Inflammatory macrophage (primary cell): ENCODE measurements at regions not wholly inside any gene's neighbourhood (a gene's known extent, or its start where the extent isn't known, plus 50 kb on each side); places are given as distances from the start of the nearest gene placed in this dataset.

Experiments
- DNase-seq, 2 donors: peaks; one replicate each; pipeline ENCODE4 v3.0.0-alpha.2; 2020 to 2022

DNA sequence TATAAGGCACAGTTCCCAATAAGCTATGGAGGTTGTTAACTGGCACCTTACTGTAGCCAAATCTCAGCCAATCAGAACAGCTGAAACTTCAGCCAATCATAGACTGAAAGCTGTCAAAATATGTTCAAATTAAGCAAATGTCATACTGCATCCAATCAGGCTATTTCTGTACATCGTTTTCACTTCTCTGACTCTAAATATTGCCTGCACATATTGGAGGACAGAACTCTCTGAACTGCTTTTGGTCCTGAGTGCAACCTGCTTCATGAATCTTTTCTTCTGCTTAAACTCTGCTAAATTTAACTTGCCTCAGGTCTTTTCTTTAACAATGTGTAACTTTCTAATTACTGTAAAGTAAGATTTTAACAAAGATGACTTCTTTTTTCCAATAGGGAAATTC lies 1198.9 kb upstream of the PCDH7 start:
- no peak for DNase-seq

DNA sequence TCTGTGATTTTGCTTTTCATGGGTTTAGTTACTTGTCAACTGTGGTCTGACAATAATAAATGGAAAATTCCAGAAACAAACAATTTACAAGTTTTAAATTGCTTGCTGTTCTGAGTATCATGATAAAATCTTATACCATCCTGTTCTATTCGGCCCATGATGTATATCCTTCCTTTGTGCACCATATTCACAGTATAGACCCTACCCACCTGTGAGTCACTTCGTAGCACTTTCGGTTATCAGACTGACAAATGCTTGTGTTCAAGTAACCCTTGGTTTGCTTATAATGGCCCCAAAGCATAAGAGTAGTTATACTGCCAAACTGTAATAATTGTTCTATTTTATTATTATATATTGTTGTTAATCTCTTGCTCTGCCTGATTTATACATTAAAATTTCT lies 1183.4 kb upstream of the PCDH7 start:
- DNase-seq: no peak

DNA sequence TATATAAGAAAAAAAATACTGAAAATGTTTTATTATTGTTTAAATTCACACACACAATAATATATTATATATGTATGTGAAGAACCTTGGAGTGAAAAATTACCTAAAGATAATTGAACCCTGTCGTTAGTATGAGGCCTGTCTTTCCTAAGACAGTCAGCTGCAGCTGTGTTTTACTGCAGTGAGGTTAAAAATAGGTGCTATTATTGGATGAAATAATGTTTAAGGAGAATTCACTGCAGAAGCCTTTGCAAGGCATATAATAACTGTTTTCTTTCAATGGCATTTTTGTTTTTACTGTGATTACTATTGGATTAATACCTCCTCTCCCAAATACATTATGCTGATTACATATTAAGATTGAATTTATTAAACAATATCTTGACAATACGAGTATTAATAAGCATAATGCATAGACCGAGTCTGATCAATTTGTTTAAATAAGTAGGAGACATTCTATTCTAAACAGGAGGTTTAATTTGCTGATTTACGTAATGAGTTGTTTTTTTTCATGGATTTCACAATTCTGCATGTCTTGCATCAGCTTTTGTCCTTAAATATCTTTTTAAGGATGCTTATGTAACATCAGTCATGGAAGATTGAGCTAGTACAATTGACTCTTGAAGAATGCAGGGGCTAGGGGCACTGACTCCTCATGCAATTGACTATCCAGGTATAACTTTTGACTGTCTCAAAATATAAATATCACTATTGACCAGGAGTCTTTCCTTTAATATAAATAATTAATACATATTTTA lies 1181.1 kb upstream of the PCDH7 start:
- DNase-seq: no peak

DNA sequence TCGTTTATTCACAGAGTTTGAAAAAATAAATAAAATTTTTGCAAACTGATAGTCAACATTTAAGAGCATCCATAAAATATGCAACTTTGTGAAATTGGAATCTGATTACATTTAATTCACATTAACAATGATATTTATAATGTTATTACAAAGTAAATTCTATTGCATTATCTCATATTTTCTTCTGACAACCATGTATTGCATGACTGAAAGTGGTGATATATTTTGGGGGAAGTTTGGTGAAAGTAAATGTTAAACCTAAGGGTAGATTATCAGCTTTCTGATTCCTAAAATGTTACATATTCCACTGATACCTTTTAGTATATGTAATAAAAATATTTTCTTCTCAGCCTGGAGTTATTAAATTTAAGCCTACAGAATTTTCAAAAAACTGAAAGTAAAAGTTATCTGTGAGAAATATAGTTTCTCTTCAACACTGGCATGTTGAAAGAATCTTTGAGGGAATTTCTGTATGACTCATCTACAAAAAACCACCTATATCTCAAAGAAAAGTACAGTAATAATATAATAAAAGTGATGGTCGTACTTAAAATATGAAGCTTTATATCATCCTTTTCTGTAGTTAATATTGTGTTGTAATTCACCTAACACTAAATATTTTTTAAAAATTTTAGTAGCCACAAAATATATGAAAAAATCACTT lies 1179.6 kb upstream of the PCDH7 start:
- DNase-seq: no peak

DNA sequence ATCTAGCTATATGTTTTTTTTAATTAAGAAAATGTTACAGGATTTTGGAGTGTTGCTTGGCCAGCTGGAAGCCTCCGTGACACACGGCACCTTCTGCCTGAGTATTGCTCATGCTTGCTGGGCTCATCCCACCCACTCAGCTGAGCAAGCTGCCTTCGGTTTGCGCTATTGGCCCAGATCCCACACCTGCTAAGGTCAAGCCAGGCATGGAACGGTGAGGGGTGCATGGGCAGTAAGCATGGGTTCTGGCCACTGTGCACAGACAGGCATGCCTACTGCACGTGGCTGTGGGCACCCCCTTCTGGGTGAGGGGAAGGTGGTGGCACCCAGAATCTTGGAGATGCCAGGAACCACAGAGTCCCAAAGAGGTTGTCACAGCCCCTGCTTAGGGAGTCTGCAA lies 1178.4 kb upstream of the PCDH7 start:
- DNase-seq: no peak

DNA sequence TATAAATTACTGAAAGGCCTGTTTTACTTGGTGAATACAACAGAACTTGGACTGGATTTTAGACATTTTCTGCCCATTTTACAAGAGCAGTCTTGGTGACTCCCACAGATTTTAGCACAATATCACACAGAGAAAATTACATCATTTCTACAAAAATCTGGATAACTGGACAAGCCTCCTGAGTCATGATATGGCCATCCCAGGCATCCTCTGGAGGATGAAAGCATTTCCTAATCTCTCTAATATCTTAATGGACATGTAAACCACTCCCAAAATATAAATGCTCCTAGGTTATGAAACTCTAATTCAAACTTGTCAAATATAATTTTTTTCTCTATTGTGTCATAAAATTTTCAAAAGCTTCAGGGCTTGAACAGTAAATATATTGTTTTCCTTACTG lies 1170.8 kb upstream of the PCDH7 start:
- no peak for DNase-seq

DNA sequence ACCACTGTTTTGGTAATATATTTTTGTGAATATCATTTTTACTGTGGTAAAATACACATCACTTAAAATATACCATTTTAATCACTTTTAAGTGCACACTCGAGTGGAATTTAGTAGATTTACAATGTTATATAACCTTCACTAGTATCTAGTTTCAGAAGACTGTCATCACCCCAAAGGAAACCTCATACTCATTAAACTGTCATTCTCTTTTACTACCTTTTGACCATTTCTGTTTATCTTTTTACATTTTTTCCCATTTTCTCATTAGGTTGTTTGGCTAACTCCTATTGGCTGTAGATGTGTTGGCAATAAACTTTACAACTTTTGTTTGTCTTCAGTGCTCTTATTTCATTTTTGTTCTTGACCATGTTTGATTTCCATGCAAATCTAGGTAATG lies 1168.3 kb upstream of the PCDH7 start:
- no peak for DNase-seq

DNA sequence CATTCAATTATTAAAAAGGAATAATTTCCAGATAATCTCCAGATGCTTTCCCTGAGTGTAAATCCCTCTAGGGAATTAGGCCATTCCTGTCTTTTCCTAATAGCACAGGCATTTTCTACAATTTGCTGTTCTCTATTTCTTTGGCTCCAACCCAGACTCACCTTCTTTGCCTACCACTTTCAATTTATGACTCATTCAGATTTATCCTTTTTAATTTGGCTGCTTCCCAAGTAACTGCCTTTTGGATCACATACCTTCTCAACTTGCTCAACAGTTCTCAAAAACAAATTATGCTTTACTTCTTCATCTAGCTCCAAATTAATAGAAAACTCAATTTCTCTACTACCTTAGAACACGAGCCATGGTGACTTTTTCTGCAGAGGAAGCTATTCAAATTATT lies 1166.3 kb upstream of the PCDH7 start:
- no peak for DNase-seq

DNA sequence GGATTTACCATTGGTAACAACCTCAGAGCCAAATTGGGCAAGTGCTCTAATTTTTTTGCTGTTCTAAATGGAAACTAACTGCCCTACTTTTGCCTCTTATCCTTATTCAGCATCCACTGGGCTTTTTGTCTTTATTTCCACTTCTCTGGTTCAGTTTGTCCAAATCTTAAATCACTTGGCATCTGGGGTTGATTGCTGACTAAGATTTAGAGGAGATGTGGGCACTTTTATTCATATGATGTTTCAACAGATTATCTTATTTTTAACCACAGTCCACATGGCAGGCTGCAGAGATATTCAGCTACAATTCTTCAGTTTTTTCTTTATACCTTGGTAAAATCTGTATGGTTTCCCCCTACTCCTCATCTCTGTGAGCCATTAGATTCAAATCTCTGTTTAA lies 1161.4 kb upstream of the PCDH7 start:
- no peak for DNase-seq

DNA sequence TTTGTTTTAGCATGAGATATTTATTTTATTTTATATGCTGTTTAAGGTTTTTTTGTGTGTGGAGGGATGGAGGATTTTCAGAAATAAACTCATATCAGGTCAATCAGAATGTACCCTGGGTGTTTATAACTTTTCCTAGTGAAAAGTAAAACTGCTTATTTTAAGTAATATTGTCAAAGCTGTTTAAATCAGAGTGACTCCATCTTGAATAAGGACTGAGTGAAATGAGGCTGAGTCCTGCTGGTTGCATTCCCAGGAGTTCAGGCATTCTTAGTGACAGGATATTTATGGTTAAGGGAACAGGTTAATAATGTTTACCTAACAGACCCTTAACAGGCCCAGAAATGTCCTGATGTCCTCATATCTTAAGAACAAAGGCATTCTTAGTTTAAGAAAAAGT lies 1160.9 kb upstream of the PCDH7 start:
- no peak for DNase-seq

DNA sequence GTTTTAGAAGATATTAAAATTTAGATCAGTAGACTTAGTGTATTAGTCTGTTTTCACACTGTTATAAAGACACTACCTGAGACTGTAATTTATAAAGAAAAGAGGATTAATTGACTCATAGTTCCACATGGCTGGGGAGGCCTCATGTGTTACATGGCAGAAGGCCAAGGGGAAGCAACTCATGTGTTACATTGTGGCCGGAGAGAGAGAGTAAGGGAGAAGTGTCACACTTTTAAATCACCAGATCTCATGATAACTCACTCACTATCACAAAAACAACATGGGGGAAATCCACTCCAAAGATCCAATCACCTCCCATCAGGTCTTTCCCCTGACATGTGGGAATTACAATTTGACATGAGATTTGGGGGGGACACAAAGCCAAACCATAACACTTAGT lies 1159.7 kb upstream of the PCDH7 start:
- DNase-seq: no peak

DNA sequence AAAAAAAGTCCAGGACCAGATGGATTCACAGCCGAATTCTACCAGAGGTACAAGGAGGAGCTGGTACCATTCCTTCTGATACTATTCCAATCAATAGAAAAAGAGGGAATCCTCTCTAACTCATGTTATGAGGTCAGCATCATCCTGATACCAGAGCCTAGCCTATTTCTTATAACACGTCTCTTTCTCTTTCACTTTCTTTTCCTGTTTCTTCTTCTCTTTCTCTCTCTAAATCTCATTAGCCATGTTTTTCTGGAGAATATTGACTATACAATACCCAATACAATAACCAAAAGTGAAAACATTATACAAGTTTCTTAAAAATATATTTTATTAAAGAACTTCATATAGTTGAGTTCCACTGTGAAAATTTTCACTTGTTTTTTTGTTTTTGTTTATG lies 1154.9 kb upstream of the PCDH7 start:
- no peak for DNase-seq

DNA sequence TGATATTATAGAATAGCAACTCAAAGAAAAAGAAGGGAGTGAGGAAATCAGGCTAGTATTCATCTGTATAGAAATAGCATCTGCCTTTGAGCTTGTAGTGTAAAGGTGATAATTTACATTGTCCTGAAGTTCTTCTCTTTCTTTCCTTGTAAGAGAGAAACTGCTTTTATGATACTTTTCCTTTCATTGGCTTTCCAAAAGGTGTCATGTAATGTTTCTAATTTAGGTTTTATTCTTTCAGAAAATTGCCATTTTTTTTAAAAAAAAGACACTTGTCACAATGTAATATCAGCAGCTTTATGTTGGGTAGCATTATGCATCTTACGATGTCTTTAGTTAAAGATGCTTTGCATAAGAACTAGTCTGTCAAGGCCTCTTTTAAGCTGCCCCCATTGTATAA lies 1153.8 kb upstream of the PCDH7 start:
- DNase-seq: no peak

DNA sequence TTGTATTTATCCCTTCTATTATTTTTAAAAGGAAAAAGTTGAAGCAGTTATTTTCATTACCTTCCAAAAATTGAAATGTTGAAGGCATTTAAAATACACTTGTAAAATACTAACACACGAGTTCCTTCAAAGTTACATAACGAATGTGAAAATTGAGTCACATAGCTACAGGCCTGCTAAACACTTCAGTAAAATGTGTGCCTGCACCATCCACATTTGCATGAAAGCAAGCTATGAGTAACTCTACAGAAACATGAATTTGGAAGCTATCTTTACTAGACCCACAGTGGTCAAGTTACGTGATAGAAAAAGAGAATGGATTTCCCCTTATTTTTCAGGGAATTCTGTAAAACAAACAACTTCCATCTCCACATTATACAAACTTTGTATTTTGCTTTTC lies 1148.8 kb upstream of the PCDH7 start:
- no peak for DNase-seq

DNA sequence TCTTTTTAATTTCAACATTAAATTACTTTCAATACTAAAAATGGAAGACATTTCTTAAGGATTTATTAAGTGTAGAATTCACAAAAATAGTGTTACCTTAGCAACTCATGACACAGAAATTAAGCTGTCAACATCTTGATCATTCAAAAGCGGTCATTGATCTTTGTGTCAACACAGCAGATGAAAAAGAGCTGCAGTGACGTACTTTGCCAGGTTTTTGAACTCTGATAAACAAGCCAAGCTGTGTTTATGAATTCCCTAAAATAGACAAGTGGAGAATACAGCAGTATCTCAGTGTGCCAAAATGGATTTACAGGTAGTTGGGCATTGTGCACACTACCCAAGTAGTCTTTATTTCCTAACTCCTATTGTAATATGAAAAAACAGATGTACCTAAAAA lies 1141.8 kb upstream of the PCDH7 start:
- DNase-seq: no peak

DNA sequence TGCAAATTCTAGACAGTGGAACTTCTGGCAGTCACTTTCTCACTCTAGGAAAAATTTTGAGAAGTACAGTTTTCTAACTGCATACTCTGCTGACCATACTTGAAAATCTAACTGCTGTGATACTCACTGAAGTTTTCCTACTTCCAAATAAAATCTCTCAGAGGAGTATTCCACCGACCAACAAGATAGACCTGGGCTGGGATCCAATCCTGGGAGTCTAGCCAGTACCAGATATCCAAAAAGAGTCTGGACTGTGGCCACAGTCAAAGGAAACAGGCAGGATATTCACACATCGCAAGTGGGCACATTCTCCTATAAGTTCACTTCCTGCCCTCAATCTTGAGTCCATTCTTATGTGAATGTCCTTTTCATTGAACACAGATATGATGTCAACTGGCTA lies 1138.7 kb upstream of the PCDH7 start:
- DNase-seq: no peak

DNA sequence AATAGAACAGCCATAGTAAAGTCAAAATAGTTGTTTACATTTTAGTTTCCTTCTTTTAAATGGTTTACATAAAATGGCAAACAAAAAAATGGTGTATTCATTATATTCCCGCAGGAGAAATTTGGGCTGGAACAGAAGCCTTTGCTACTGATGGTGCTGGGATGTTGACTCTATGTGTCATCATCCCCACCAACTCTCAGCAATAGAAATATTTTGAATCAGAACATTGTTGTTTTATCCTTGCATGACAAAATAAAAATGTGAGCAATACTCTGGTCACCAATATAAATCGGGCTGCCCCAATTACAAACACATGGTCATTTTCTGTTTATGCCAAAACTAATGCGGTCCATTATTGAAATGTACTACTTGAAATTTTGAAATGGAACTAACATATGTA lies 1131.6 kb upstream of the PCDH7 start:
- no peak for DNase-seq

DNA sequence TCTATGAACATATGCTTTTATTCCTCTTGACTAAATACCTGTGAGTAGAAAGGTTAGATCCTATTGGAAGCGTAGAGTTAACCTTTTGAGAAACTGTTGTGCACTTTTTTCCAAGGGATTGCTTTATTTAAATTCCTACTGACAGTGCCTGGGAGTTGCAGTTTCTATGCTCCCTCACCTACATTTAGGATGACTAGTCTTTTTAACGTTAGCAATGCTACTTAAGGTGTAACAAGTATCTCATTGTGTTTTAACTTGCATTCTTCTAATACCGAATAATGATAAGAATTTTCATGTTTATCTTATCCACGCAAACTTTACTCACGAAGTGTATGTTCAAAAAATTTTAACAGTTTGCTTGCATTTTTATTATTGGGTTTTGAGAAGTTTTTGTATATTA lies 1123.9 kb upstream of the PCDH7 start:
- DNase-seq: no peak

DNA sequence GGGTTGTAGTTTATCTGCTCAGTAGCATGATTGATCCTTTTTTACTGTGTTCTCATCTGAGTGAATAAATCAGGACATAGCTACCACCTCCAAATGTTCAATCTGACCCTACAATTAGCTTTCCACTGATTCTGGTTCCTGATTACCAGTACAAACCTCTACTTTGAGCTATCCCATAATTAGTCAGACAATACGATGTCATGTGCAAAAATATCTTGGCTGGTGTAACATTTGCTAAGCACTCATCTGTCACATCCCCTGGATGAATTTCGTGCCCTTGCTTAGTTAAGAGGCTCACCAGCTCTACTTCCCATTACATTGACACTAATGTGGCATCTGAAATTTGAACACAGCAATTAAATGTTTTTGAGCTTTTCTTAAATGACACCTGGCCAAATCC lies 1101.0 kb upstream of the PCDH7 start:
- no peak for DNase-seq

DNA sequence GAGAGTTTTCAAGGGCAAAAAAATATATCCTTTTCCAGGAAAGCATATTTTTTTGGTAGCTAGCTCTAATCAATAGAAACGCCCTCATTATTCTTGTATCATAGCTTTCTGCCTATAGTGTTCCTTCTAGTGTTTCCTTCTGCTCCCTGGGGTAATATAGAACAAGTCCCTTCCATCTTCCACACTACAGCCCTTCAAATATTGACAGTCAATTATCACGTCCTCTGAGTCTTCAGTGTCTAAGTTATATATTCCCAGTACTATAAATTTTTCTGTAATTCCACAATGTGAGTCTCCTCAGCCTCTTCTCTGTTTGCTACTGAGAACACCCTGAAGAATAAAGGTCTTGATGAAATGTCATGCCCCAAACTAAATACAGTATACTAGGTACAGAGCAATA lies 1088.0 kb upstream of the PCDH7 start:
- no peak for DNase-seq

DNA sequence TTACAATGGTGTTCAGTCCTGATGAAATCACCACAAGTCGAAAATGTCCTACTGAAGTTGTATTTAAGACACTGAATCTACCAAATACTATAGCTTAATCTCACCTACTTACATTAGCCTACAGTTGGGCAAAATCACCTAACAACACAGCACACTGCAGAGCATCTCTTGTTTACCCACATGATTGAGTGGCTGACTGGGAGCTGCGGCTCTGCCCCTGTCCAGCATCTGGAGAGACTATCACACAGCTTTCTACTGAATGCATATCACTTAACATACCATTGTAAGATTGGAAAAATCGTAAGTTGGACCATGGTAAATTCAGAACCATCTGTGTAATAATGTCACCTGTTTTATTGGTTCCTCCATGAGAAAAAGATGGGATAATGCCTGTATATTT lies 1083.2 kb upstream of the PCDH7 start:
- no peak for DNase-seq

DNA sequence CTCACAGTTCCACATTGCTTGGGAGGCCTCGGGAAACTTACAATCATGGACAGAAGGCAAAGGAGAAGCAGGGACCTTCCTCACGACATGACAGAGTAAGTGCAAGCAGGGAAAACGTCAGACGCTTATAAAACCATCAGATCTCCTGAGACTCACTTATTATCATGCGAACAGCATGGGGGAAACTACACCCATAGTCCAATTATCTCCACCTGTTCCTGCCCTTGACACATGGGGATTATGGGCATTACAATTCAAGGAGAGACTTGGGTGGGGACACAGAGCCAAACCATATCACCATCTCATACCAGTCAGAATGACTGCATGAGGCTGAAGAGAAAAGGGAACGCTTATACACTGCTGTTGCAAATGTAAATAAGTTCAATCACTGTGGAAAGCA lies 1066.9 kb upstream of the PCDH7 start:
- DNase-seq: no peak

DNA sequence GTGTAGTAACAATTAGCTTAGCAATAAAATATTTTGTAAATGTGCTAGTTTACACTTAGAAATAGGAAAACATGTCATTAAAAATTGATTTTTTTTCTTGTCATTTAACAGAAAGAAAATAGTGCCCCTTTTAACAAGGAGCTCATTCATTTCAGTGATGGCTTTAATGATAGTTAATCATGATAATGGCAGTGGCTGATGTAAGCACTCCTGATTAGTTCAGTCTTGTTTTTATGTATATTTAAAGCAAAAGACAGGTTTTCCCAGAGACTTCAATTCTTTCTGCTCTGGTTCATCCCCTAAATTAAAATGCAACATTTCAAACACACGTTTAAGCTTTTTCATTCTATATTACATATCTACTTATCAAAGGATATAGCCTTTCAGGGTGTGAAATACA lies 1039.5 kb upstream of the PCDH7 start:
- no peak for DNase-seq

DNA sequence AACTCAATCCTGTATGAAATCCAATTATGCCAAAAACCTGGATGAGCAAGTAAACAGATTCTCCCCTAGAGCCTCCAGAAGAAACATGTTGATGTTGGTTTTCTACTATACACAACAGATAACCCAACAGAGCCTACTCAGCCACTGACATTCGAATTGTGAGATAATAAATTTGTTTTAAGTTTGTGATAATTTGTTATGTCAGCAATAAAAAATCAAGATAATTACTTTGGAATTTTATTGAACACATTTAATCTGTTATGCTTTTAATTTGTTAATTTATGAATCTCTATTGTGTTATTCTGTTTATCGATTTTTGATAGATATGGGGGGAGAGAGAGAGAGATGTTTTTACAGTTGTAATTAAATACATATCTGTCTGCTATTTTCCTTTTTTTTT lies 1016.1 kb upstream of the PCDH7 start:
- no peak for DNase-seq

DNA sequence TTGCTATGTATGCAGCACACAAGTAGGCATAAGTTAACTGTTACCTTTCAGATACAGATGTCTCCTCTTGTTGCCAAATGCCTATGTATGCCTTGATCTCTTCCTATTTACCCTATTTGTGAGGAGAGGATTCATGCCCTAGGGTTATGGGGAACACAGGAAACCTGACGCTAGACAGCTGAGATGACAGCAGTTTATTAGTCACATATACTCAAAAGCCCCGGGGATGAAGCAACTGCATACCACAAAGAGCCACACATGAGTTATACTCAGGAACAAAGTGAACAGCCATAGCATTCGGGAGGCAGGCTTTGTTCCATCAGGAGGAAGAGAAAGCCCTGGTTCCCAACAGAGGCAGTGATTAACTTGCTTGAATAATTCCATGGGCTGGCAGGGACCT lies 1011.7 kb upstream of the PCDH7 start:
- no peak for DNase-seq
